ENCODE measurements at regions not wholly inside any gene's neighbourhood (a gene's known extent, or its start where the extent isn't known, plus 50 kb on each side); places are given as distances from the start of the nearest gene placed in this dataset.

DNA sequence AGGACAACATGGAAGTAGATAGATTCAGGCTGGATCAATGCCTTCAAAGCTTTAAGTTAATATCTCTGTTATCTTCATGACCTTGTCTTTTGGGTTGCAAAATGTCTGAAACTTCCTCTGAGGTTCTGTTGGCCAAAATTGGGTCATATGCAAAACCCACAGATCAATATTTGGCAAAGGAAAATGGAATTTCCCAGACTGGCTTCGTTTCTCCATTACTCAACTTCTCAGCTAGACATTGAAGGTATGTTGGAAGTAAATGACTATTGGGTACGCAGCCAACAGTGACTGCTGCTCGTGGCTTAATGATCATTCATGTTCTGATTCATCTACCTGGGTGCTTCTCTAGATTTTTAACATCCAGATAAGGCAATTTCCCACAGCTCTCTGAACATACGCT is 675.4 kb upstream of the SGO1 start:
- H3K27me3 Mint-ChIP-seq (ENCODE audit: insufficient read depth, unreplicated experiment), result no peaks in the 10 kb centered on the region
- POLR2A ChIA-PET, result no interaction called here

DNA sequence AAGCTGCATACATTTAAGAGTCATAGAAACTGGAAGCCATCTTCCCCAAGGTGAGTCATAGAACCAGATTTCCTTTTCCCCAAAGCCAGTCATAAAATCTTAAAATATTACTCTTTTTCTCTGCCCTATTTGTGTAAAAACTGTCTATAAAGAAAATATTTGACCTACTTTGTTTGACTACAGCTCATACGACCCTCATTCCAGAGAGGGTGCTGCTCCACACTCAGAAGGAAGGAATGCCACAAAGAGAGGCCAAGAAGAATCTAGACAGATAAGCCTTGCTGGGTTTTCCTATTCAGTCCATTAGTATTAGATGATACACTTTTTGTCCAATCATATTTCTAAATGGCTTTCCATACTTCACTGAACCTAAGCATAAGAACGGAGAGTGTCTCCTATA is 671.6 kb upstream of the SGO1 start:
- DNase-seq, result no peak
- TF ChIP-seq, protein P1, sequence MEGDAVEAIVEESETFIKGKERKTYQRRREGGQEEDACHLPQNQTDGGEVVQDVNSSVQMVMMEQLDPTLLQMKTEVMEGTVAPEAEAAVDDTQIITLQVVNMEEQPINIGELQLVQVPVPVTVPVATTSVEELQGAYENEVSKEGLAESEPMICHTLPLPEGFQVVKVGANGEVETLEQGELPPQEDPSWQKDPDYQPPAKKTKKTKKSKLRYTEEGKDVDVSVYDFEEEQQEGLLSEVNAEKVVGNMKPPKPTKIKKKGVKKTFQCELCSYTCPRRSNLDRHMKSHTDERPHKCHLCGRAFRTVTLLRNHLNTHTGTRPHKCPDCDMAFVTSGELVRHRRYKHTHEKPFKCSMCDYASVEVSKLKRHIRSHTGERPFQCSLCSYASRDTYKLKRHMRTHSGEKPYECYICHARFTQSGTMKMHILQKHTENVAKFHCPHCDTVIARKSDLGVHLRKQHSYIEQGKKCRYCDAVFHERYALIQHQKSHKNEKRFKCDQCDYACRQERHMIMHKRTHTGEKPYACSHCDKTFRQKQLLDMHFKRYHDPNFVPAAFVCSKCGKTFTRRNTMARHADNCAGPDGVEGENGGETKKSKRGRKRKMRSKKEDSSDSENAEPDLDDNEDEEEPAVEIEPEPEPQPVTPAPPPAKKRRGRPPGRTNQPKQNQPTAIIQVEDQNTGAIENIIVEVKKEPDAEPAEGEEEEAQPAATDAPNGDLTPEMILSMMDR (IDR thresholded peaks at IDR 0.05; ENCODE audit: insufficient read depth in 1 of 2, low read depth in 1 of 2, low read length in 1 of 2, severe bottlenecking in 1 of 2, unreplicated experiment in 1 of 2), result no peak
- H3K4me1 ChIP-seq, result peaks cover 3% of the 10 kb centered on the region; the same call in 1 of the 2 replicates
- no peaks in the 10 kb centered on the region for H3K27me3 ChIP-seq (replicated peaks; ENCODE audit: control insufficient read depth, insufficient read depth, low read length)
- Mint-ChIP-seq H3K27ac (ENCODE audit: unreplicated experiment) (no peak overlapping the region), H3K36me3 (ENCODE audit: insufficient read depth, unreplicated experiment) (no peaks in the 10 kb centered on the region), H3K9me3 (ENCODE audit: unreplicated experiment) (no peaks in the 10 kb centered on the region), H3K4me3 (ENCODE audit: unreplicated experiment) (no peak overlapping the region), H3K4me1 (ENCODE audit: low read depth, unreplicated experiment) (no peaks in the 10 kb centered on the region), H3K27me3 (ENCODE audit: insufficient read depth, unreplicated experiment) (no peaks in the 10 kb centered on the region)
- BruUV-seq (replicated peaks), result no TSS peak
- no peak overlapping the region for H3K4me3 ChIP-seq (ENCODE audit: low read depth, low read length)
- no peaks in the 10 kb centered on the region for H3K36me3 ChIP-seq (ENCODE audit: control insufficient read depth, insufficient read depth, low read length)
- POLR2A ChIA-PET, result no interaction called here
- intact Hi-C loops (cut with micrococcal nuclease; ENCODE audit: unreplicated experiment), result no loop called here
- CTCF ChIA-PET, result no interaction called here
- peaks cover 4% of the 10 kb centered on the region; the same call in 1 of the 2 replicates for H3K9me3 ChIP-seq

More for the DNA sequence above, 675.4 kb upstream of the SGO1 start:
- H3K4me1 ChIP-seq, result no peaks in the 10 kb centered on the region
- H3K36me3 Mint-ChIP-seq (ENCODE audit: insufficient read depth, unreplicated experiment), result no peaks in the 10 kb centered on the region
- H3K4me3 ChIP-seq (ENCODE audit: low read depth, low read length), result no peak overlapping the region
- no peaks in the 10 kb centered on the region for H3K27me3 ChIP-seq (replicated peaks; ENCODE audit: control insufficient read depth, insufficient read depth, low read length)
- H3K9me3 ChIP-seq, result peaks cover 2% of the 10 kb centered on the region; the same call in 1 of the 2 replicates
- DNase-seq, result no peak
- H3K27ac Mint-ChIP-seq (ENCODE audit: unreplicated experiment), result no peak overlapping the region
- CTCF ChIA-PET, result no interaction called here
- intact Hi-C loops (cut with micrococcal nuclease; ENCODE audit: unreplicated experiment), result no loop called here
- no peaks in the 10 kb centered on the region for H3K9me3 Mint-ChIP-seq (ENCODE audit: unreplicated experiment)
- no peak overlapping the region for H3K4me3 Mint-ChIP-seq (ENCODE audit: unreplicated experiment)
- no TSS peak for BruUV-seq (replicated peaks)
- H3K36me3 ChIP-seq (ENCODE audit: control insufficient read depth, insufficient read depth, low read length), result no peaks in the 10 kb centered on the region
- H3K4me1 Mint-ChIP-seq (ENCODE audit: low read depth, unreplicated experiment), result no peaks in the 10 kb centered on the region
- TF ChIP-seq, protein P1 (IDR thresholded peaks at IDR 0.05; ENCODE audit: insufficient read depth in 1 of 2, low read depth in 1 of 2, low read length in 1 of 2, severe bottlenecking in 1 of 2, unreplicated experiment in 1 of 2), result no peak

- no peaks in the 10 kb centered on the region for H3K27me3 ChIP-seq (replicated peaks; ENCODE audit: control insufficient read depth, insufficient read depth, low read length)
- peaks cover 2% of the 10 kb centered on the region for H3K9me3 Mint-ChIP-seq (ENCODE audit: unreplicated experiment)
- no peak for DNase-seq
- POLR2A ChIA-PET, result no interaction called here
- peaks cover under 1% of the 10 kb centered on the region for H3K4me1 Mint-ChIP-seq (ENCODE audit: low read depth, unreplicated experiment)
- H3K4me1 ChIP-seq, result peaks cover 4% of the 10 kb centered on the region; the same call in 1 of the 2 replicates
- no peak overlapping the region for H3K4me3 Mint-ChIP-seq (ENCODE audit: unreplicated experiment)
- H3K36me3 Mint-ChIP-seq (ENCODE audit: insufficient read depth, unreplicated experiment), result no peaks in the 10 kb centered on the region
- no peak overlapping the region for H3K4me3 ChIP-seq (ENCODE audit: low read depth, low read length)
- CTCF ChIA-PET, result no interaction called here
- H3K27me3 Mint-ChIP-seq (ENCODE audit: insufficient read depth, unreplicated experiment), result no peaks in the 10 kb centered on the region
- intact Hi-C loops (cut with micrococcal nuclease; ENCODE audit: unreplicated experiment), result no loop called here
- TF ChIP-seq, protein P1 (IDR thresholded peaks at IDR 0.05; ENCODE audit: insufficient read depth in 1 of 2, low read depth in 1 of 2, low read length in 1 of 2, severe bottlenecking in 1 of 2, unreplicated experiment in 1 of 2), result no peak
- no TSS peak for BruUV-seq (replicated peaks)
- H3K9me3 ChIP-seq, result peaks cover 4% of the 10 kb centered on the region; the same call in 1 of the 2 replicates
- no peaks in the 10 kb centered on the region for H3K36me3 ChIP-seq (ENCODE audit: control insufficient read depth, insufficient read depth, low read length)
- H3K27ac Mint-ChIP-seq (ENCODE audit: unreplicated experiment), result no peak overlapping the region
These were observed 667.9 kb upstream of the SGO1 start for GRCh38 chr3:20853890-20854289.

Data from Caco-2 (cell line).